GM10847 (cell line): ENCODE measurements at regions not wholly inside any gene's neighbourhood (a gene's known extent, or its start where the extent isn't known, plus 50 kb on each side); places are given as distances from the start of the nearest gene placed in this dataset.

ENCODE experiments used
- POLR2A ChIP-seq: IDR thresholded peaks from 2 replicates; pipeline ENCODE4 v1.6.1; 2011; ENCODE audit not compliant: insufficient read length; ENCODE audit errors: extremely low read depth

DNA sequence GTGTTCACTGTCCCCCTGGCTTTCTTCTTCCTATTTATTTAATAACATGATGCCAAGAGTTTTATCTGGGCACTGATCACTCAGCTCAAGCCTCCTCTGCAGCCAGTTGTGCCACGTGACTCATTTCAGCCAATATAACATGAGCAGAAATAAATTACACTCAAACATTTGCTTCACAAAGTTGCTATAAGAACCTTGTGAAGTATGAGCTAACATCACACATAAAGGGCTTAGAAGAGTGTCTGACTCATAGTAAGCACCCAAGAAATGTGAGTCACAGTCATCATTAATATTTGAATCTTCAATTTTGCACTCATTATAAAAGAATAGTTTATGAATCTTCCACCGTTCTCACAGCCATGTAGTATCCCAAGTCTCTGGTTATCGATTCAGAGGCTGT lies 414.6 kb upstream of the NPVF start:
- no peak for TF ChIP-seq POLR2A

DNA sequence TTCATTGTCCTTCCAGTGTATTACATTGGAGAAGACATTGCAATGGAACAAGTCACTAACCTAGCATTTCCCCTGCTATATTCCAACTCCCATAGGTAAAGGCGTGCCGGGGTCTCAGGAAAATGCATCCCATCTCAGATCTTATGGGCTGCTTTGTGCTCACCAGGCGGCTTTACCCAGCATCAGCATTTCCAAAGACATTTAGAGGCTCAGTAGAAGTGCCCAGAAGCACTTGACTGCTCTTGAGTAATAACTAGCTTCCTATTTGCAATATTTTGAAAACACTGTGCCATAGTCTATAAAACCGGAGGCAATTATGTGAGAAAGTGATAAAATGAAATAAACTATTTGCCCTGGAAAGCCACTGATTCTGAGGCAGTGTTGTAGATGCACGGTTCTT lies 415.0 kb upstream of the NPVF start:
- no peak for TF ChIP-seq POLR2A

DNA sequence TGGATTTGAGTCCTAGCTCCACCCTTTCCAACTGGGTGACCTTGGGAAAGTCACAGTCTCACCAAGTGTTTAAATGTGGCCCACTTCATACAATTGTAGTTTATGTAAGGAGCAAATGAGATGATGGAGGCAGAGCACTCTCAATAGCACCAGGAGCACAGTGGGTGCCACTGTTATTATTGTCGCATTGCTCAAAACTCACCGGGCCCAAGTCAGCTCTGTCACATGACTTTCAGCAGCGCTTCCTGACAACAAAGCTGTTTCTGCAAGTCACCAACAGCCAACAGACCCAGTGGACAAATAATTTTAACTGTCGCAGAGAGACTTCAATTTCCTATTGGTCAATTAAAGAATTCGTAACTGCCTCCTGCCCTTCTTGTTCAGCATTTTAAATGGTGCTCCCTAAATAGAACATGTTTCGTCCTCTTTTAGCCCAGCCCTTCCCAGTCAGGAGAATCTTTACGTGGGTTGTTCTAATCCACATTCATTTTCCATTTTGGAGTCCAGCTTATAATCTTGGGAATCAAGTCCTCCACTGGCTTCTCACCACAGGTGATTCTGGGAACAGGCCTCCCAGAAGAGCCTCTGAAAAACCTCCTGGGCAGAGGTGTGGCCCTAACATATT lies 415.6 kb upstream of the NPVF start:
- no peak for TF ChIP-seq POLR2A

DNA sequence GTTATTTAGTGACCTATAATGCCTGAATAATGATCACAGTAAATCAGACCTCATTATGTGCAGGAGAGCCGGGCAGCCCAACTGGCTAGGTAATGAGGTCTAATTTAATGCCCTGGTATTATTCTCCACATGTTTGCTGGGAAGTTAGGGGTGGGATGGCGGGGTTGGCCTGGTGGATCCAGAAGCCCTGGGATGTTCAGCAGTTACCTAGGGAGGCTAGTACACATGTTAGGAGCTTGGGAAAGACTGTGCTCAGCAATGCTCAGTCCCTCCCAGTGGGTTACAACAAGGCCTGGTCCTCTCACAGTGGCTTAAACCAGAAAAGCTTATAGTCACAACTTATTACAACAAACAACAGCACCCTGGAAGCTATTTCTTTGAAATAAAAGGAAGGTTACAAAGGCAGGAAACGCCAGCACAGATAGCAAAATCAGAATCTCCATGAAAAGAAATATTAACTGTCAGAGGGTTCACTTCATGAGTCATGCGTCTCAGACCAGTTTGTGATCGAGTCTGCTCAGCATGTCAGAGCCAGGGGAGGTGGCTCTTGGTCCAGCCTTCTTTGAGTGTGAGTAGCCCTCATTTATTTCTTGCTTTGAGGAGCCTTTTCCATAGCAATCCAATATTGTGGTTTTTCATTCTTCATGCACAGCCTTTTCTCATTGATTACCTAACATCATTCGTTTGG lies 418.6 kb upstream of the NPVF start:
- no peak for TF ChIP-seq POLR2A

DNA sequence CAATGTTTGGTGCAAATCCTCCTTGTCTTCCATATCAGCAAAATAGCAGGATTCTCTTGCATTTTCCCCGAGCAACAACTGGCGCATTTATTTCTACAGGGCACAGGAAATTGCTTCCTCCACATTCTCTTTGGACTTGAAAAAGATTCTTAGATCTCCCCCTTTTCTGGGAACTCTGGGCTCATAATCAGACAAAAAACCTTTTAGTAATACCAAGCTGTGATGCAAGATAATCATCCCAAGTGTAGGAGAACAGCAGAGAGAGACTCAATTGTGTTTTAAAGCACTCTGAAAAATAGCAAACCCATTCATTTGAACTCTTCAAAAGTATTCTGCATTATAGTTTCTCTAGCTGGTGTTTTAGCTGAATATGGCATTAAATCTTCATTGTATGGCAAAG lies 419.6 kb upstream of the NPVF start:
- TF ChIP-seq POLR2A, result no peak

DNA sequence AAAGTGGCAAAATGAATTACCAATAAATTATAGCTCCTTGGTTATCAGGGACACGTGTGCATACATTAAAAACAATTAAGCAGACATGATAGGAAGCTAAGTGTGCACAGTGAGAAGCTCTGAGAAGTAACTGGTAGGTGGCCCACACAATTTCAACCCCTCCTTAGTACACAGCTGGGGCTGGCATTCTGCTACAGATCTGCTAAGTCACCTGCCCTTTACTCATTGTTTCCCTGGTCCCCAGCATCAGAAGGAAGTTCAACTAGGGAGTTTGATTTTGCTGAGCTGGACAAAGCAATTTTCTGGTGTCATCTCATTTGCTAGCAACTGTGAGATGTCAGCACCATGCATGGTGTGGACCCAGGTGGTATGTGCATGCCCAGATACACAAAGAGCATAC lies 424.1 kb upstream of the NPVF start:
- no peak for TF ChIP-seq POLR2A

DNA sequence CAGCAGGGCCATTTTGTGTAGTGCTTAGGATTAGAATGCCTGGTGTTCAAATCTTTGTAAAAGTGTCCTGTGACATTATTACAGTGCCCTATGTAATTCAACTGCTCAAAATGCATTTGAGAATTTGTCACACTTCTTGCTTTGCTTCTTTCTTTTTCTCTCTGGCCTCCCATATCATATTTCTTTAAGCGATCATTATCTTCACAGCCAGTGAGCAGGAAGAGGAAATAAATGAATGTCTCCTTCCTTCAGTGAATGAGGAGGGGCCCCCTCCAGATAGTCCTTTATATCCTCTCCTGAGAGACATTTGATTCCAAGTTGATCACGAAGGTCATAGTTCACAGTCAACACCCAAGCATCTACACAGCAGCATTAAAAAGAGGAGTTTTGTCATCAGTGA lies 425.1 kb upstream of the NPVF start:
- no peak for TF ChIP-seq POLR2A

DNA sequence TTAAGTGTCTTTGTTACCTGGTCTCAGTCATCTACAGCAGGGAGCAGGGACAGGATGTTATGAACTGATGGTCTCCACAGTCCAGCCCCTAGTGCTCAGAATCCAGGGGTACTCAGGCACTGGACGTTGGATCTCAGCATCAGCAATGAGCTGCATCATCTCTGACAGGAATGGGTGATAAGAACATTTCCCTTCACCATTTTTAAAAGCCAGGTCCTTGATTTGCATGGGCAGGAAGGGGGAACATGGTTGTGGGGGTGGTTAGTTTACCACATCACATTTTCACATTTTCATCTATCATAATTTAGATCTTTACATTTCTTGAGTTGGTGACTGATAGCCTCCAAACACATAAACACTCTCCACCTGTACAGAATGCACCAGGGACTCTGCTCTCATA lies 427.8 kb upstream of the NPVF start:
- no peak for TF ChIP-seq POLR2A

DNA sequence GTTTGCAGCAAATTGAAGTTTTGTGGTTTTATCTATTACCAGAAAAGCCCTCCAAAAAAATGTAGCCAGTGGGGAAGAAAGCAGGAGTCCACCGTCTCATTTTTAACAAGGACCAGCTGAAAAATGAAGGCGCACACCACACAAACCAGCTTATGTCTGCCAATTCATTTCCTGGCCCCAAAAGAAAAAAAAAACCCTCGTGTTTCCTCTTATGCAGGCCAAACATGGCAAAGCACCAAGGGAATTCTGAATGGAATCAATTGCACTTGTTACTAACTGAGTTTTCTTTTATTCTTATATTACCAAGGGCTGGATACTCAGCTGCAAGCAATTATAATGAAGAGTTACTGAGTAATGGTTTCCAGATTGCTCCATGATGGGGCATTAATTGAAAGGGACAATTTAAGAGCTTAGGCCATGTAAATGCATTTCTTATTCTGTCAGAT lies 428.3 kb upstream of the NPVF start:
- TF ChIP-seq POLR2A, result no peak

DNA sequence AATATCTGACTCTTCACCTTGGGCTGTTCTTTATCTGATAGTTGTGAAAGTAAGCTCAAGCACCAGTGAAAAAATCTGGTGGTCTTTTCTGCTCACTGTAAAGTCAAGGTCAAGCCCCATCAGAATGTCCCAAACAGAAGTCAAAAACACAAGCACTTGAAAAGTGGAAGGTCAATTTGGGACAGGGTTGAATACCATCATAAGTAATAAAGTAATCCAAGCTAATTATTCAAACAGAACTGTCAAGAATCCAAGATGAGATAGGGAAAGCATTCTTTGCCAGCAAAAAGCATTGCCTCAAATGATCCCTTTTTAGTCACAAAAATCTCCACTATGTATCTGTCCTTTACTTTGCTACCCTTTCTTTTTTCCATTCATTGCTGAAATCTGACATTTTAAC lies 430.1 kb upstream of the NPVF start:
- TF ChIP-seq POLR2A, result no peak

DNA sequence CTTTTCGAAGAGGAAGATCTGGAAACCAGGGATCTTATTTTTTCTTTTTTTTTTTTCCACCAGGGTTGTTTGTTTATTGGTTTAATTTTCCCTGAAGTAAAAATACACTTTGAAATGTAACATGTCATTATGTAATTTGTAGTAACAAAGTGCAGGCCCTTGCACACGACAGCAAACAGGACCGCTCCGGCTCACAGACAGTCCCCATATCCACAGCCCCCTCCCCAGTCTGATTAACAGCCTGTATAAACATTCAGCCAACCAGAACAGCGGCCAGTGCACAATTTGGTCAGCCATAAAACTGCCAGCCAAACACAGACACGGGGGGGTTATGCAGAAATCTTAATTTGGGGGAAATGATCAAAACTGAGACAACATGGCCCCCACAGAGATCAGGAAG lies 431.6 kb upstream of the NPVF start:
- TF ChIP-seq POLR2A, result no peak

DNA sequence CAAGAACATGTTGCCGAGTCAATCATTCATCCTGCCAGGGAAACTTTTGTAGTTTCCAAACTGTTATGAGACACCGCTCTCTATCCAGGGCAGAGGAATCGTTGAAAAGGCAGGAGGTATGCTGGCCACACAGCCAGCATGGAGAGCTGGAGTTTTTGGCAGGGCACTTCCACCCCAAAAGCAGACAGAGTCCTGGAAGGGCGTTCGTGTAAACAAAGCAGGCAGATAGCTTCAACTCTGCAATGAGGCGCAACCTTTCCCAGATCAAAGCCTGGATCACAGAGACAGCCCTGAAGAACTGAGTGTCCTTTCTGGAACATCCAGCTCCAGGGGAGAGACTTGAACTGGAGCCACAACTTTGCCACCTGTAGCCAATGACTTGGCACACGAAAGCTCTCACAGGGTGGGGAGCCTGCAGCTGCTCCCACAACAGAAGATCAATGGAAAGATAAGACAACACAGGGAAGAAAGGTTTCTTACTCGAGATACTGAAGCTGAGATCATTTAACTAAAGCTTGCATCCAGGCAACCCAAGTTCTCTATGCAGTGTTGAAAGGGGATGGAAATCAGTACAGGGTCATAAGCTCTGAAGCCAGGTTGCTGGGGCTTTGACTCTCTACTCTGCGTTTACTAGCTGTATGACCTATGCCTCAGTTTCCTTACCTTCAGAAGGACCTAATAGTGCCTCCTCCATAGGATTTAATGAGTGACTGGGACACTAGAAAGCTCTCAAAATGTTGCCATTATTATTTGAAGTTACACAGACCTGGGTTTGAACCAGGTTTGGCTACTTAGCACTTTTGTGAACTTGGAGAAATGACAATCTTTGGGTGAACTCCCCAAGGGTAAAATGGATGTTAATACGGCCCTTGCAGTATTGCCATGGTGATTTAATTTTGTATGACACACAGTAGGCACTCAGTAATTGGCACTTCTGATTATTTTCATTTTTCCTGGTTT lies 434.8 kb upstream of the NPVF start:
- TF ChIP-seq POLR2A, result no peak

DNA sequence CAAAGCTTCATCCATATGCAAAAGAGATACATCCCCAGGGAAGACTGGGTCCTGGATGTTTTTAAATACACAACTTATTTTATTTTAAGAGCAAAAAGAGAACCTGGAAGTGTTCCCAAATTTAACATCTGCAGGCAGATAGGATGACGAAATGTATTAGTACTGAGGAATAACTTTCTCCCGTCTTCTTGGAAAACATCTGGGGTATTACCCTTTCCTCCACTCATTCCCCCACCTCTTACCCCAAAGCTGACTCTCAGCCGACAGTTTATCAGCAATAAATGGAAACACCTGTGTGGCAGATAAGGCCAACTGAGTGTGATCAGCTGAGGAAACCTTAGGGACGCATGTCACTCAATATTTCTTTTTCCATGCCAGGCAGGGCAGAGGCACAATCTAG lies 435.6 kb upstream of the NPVF start:
- TF ChIP-seq POLR2A, result no peak

DNA sequence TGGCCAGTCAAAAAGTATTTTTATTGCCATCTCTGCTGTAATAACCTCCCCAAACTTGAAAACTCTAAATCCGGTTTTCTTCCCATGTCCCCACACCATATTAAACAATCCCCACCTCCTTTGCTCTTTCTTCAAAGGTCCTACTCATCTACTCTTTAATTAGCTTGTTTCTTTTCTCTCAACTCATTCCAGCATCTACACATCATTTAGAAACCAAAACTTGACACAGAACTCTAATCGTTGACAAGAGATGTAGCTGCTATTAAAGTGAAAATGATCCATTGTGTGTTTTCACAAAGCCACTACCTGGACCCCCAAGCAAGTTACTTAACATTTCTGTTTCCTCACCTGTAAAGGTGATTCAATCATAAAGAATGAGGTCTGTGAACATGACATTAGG lies 436.3 kb upstream of the NPVF start:
- no peak for TF ChIP-seq POLR2A

DNA sequence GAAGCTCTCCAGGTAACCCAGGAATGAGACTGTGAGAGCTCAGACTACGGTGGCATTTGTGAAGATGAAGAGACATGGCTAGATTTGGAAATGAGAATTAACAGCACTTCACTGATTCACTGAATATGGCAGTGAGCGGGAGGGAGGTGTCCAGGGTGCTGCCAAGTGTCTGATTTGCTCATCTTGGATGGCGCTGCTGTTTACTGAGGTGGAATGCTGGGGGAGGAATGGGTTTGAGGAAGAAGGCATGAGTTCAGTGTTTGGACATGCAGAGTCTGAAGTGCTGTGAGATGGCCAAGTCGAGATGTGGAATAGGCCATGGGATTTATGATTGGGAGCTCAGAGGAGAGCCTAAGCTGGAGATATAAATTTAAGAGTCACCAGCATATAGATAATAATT lies 437.1 kb upstream of the NPVF start:
- no peak for TF ChIP-seq POLR2A
